Spleen (tissue), 11 donors: ENCODE measurements at regions not wholly inside any gene's neighbourhood (a gene's known extent, or its start where the extent isn't known, plus 50 kb on each side); places are given as distances from the start of the nearest gene placed in this dataset.

Experiments used
- DNase-seq: peaks from one replicate; pipeline ENCODE4 v3.0.0-alpha.2; 2020
- H3K27ac ChIP-seq, 8 donors: fragments of 200-600 bp; sonication (generic) in 7 of 8; 1 replicate in 4 of 8; 2 replicates in 4 of 8; pipeline versions ENCODE4 v1.5.0 to v1.8.0; 2016 to 2021; ENCODE audit warnings: inconsistent platforms in 4 of 8, mild to moderate bottlenecking in 4 of 8, moderate library complexity in 1 of 8
- H3K27me3 ChIP-seq, 7 donors: fragments of 200-600 bp; sonication (generic) in 6 of 7; replicated peaks in 1 of 7; 1 replicate in 4 of 7; 2 replicates in 3 of 7; pipeline versions ENCODE4 v1.5.0 to v1.8.0; 2016 to 2021; ENCODE audit warnings: inconsistent platforms in 3 of 7, mild to moderate bottlenecking in 1 of 7
- H3K36me3 ChIP-seq, 6 donors: fragments of 200-600 bp; sonication (generic) in 5 of 6; 1 replicate in 4 of 6; 2 replicates in 2 of 6; pipeline versions ENCODE4 v1.5.0 to v1.8.0; 2016 to 2021; ENCODE audit warnings: inconsistent platforms in 2 of 6
- H3K4me1 ChIP-seq, 6 donors: fragments of 200-600 bp; sonication (generic) in 5 of 6; 1 replicate in 3 of 6; 2 replicates in 3 of 6; pipeline versions ENCODE4 v1.5.0 to v1.8.0; 2016 to 2021; ENCODE audit warnings: inconsistent platforms in 3 of 6
- H3K4me3 ChIP-seq, 8 donors: fragments of 200-600 bp; sonication (generic) in 7 of 8; 1 replicate in 4 of 8; 2 replicates in 4 of 8; pipeline versions ENCODE4 v1.5.0 to v1.8.0; 2016 to 2021; ENCODE audit warnings: inconsistent platforms in 4 of 8, mild to moderate bottlenecking in 4 of 8, moderate library complexity in 2 of 8
- H3K9me3 ChIP-seq, 8 donors: fragments of 200-600 bp; sonication (generic) in 7 of 8; 1 replicate in 4 of 8; 2 replicates in 4 of 8; pipeline versions ENCODE4 v1.5.0 to v1.8.0; 2016 to 2021; ENCODE audit warnings: inconsistent platforms in 4 of 8
- CTCF ChIP-seq, 11 experiments: fragments of 200-600 bp in 7 of 11; fragments of 450-650 bp in 4 of 11; sonication (generic) in 4 of 11; IDR thresholded peaks in 8 of 11; conservative IDR thresholded peaks in 3 of 11; 1 replicate in 7 of 11; 2 replicates in 4 of 11; pipeline versions ENCODE4 v1.4.0 to v1.8.0; 2016 to 2021; ENCODE audit warnings: antibody characterized with exemption in 11 of 11, inconsistent platforms in 4 of 11, mild to moderate bottlenecking in 1 of 11
- POLR2A ChIP-seq, 3 donors: fragments of 450-650 bp; IDR thresholded peaks; one replicate each; pipeline ENCODE4 v1.5.1; 2017; ENCODE audit warnings: antibody characterized with exemption in 3 of 3, mild to moderate bottlenecking in 1 of 3
- POLR2AphosphoS5 ChIP-seq, 3 donors: sonication (generic); formaldehyde crosslinking; IDR thresholded peaks; one replicate each; pipeline ENCODE4 v1.5.1; 2017; ENCODE audit warnings: antibody characterized with exemption in 3 of 3
- WGBS, 5 donors: extraction: QIAGEN DNeasy Blood & Tissue Kit in 3 of 5; methylation state at CpG; one replicate each; pipeline versions ENCODE4 v1.1.5 to v1.1.7; 2013 to 2018; 5-methylcytosine and 5-hydroxymethylcytosine counted together
- intact Hi-C: fragments of 100-400 bp; cut with DNase I; formaldehyde crosslinking; loops from one replicate; pipeline ENCODE4 v1.15.0; 2023; ENCODE audit warnings: low total_unique reads
- donor health status: healthy with polysubstance abuse.
- donor health status: DM: no; HTN: no; CAD: no; lungs with moderate emphysema.
- donor health status: DM: no; HTN: no; CAD: no.
- donor health status: Bipolar disorder and iron deficiency.
- donor health status: healthy.
- donor health status: DM: no; HTN: no; CAD: no.
- donor health status: DM: yes; HTN: yes; CAD: no.

- Histone ChIP-seq H3K36me3 (no peaks in the 10 kb centered on the region), H3K27ac (no peak overlapping the region), H3K4me3 (no peak overlapping the region), H3K27me3 (peaks cover 0 to 6% (median 0%) of the 10 kb centered on the region in 7 donors), H3K4me1 (no peaks in the 10 kb centered on the region), H3K9me3 (peaks cover 0 to 5% (median 0%) of the 10 kb centered on the region in 8 donors)
- no peak for DNase-seq
- TF ChIP-seq POLR2A (IDR thresholded peaks at IDR 0.05), result no peak
- intact Hi-C loops, result no loop called here
- WGBS, 5 donors, result 53 to 71% (median 59%) methylated on average over 4 of the region's 4 CpGs
These were observed 393.0 kb upstream of the KIRREL3 start for GRCh38 chr11:127393460-127393997.

GRCh38 chr11:127392575-127392974, 392.0 kb upstream of the KIRREL3 start:
- no peak overlapping the region for H3K4me3 ChIP-seq
- H3K27me3 ChIP-seq, result peaks cover 0 to 6% (median 0%) of the 10 kb centered on the region in 7 donors
- H3K4me1 ChIP-seq, result no peaks in the 10 kb centered on the region
- TF ChIP-seq POLR2A (IDR thresholded peaks at IDR 0.05) (no peak), POLR2AphosphoS5 (IDR thresholded peaks at IDR 0.05) (no peak), CTCF (IDR thresholded peaks at IDR 0.05 in 8 of 11, conservative IDR thresholded peaks at IDR 0.05 in 3 of 11) (no peak)
- no peak overlapping the region for H3K27ac ChIP-seq
- H3K9me3 ChIP-seq, result peaks cover 0 to 5% (median 0%) of the 10 kb centered on the region in 8 donors
- DNase-seq, result no peak
- intact Hi-C loops, result no loop called here
- no peaks in the 10 kb centered on the region for H3K36me3 ChIP-seq
- 58 to 78% (median 70%) methylated on average over 2 of the region's 2 CpGs for whole genome bisulfite sequencing, 5 donors

DNA sequence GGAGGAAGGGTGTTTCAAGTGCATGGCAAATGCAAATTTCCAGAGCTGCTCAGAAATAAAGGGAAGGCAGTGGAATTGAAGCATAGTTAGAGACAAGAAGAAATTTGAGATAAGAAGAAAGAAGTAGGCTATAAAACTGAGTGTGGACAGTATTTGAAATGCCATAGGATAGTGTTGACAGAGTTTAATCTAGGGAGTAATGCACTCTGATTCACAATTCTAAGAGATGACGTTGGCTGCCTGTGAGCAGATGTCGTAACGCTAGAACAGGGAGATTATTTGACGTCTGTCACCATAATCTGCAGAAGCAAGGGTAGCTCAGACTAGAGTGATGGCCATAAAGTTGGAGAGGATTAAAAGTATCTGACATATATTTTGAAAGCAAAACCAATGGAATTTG, 389.9 kb upstream of the KIRREL3 start:
- DNase-seq, result no peak
- Histone ChIP-seq H3K27ac (no peak overlapping the region), H3K4me3 (no peak overlapping the region), H3K36me3 (no peaks in the 10 kb centered on the region), H3K4me1 (no peaks in the 10 kb centered on the region), H3K9me3 (no peaks in the 10 kb centered on the region), H3K27me3 (no peaks in the 10 kb centered on the region)
- TF ChIP-seq POLR2A (IDR thresholded peaks at IDR 0.05), result no peak
- no peak for TF ChIP-seq POLR2AphosphoS5 (IDR thresholded peaks at IDR 0.05)
- no peak for TF ChIP-seq CTCF (IDR thresholded peaks at IDR 0.05 in 8 of 11, conservative IDR thresholded peaks at IDR 0.05 in 3 of 11)
- intact Hi-C loops, result no loop called here
- WGBS, 5 donors, result 79 to 91% (median 86%) methylated on average over 4 of the region's 4 CpGs

GRCh38 chr11:127385071-127385470, 384.5 kb upstream of the KIRREL3 start:
- H3K27me3 ChIP-seq, result no peaks in the 10 kb centered on the region
- no peaks in the 10 kb centered on the region for H3K36me3 ChIP-seq
- WGBS, 5 donors, result 80 to 91% (median 85%) methylated on average over 10 of the region's 10 CpGs
- TF ChIP-seq POLR2A (IDR thresholded peaks at IDR 0.05) (no peak), CTCF (IDR thresholded peaks at IDR 0.05 in 8 of 11, conservative IDR thresholded peaks at IDR 0.05 in 3 of 11) (no peak), POLR2AphosphoS5 (IDR thresholded peaks at IDR 0.05) (no peak)
- H3K4me1 ChIP-seq, result no peaks in the 10 kb centered on the region
- intact Hi-C loops, result no loop called here
- DNase-seq, result no peak
- H3K4me3 ChIP-seq, result no peak overlapping the region
- H3K27ac ChIP-seq, result no peak overlapping the region
- no peaks in the 10 kb centered on the region for H3K9me3 ChIP-seq

GRCh38 chr11:127383026-127383425, 382.5 kb upstream of the KIRREL3 start:
- H3K9me3 ChIP-seq, result no peaks in the 10 kb centered on the region
- H3K36me3 ChIP-seq, result no peaks in the 10 kb centered on the region
- H3K27me3 ChIP-seq, result no peaks in the 10 kb centered on the region
- no peak overlapping the region for H3K4me3 ChIP-seq
- H3K27ac ChIP-seq, result no peak overlapping the region
- TF ChIP-seq POLR2A (IDR thresholded peaks at IDR 0.05) (no peak), CTCF (IDR thresholded peaks at IDR 0.05 in 8 of 11, conservative IDR thresholded peaks at IDR 0.05 in 3 of 11) (no peak), POLR2AphosphoS5 (IDR thresholded peaks at IDR 0.05) (no peak)
- intact Hi-C loops, result no loop called here
- no peak for DNase-seq
- H3K4me1 ChIP-seq, result no peaks in the 10 kb centered on the region
- WGBS, 5 donors, result 64 to 75% (median 66%) methylated on average over 3 of the region's 3 CpGs
